ENCODE measurements at regions not wholly inside any gene's neighbourhood (a gene's known extent, or its start where the extent isn't known, plus 50 kb on each side); places are given as distances from the start of the nearest gene placed in this dataset.
"Not testable (repeated sequence)": the region's sequence is repeated elsewhere in the genome, so short reads cannot be mapped to it uniquely, and the experiment has no call there.

- no peak for DNase-seq (ENCODE audit: low read depth in 2 of 3, low spot score in 2 of 3)
Measured at GRCh38 chr4:111020961-111021360, 398.1 kb upstream of the PITX2 start.

GRCh38 chr4:111022758-111023157 lies 399.9 kb upstream of the PITX2 start:
- DNase-seq (ENCODE audit: low read depth in 2 of 3, low spot score in 2 of 3) = no peak

GRCh38 chr4:111027526-111027925 lies 404.6 kb upstream of the PITX2 start:
- DNase-seq (ENCODE audit: low read depth in 2 of 3, low spot score in 2 of 3) = no peak

GRCh38 chr4:111028795-111029194 lies 405.9 kb upstream of the PITX2 start:
- DNase-seq (ENCODE audit: low read depth in 2 of 3, low spot score in 2 of 3) = no peak

GRCh38 chr4:111031001-111031579 lies 408.2 kb upstream of the PITX2 start:
- DNase-seq (ENCODE audit: low read depth in 2 of 3, low spot score in 2 of 3) = no peak

- DNase-seq (ENCODE audit: low read depth in 2 of 3, low spot score in 2 of 3) = no peak
Measured at GRCh38 chr4:111031596-111031995, 408.7 kb upstream of the PITX2 start.

GRCh38 chr4:111037591-111038360 lies 414.9 kb upstream of the PITX2 start:
- no peak for DNase-seq (ENCODE audit: low read depth in 2 of 3, low spot score in 2 of 3)

GRCh38 chr4:111040904-111041303 lies 418.0 kb upstream of the PITX2 start:
- no peak for DNase-seq (ENCODE audit: low read depth in 2 of 3, low spot score in 2 of 3)

- no peak for DNase-seq (ENCODE audit: low read depth in 2 of 3, low spot score in 2 of 3)
Measured at GRCh38 chr4:111043286-111043685, 420.4 kb upstream of the PITX2 start.

GRCh38 chr4:111045992-111046391 lies 423.1 kb upstream of the PITX2 start:
- no peak for DNase-seq (ENCODE audit: low read depth in 2 of 3, low spot score in 2 of 3)

GRCh38 chr4:111046811-111047210 lies 423.9 kb upstream of the PITX2 start:
- DNase-seq (ENCODE audit: low read depth in 2 of 3, low spot score in 2 of 3) = no peak

- DNase-seq (ENCODE audit: low read depth in 2 of 3, low spot score in 2 of 3) = no peak
Measured at GRCh38 chr4:111048316-111048715, 425.4 kb upstream of the PITX2 start.

GRCh38 chr4:111064342-111064993 lies 441.6 kb upstream of the PITX2 start:
- DNase-seq (ENCODE audit: low read depth in 2 of 3, low spot score in 2 of 3) = no peak

- DNase-seq (ENCODE audit: low read depth in 2 of 3, low spot score in 2 of 3) = no peak
Measured at GRCh38 chr4:111066001-111066400, 443.1 kb upstream of the PITX2 start.

GRCh38 chr4:111066447-111066846 lies 443.6 kb upstream of the PITX2 start:
- no peak for DNase-seq (ENCODE audit: low read depth in 2 of 3, low spot score in 2 of 3)

GRCh38 chr4:111066887-111067286 lies 444.0 kb upstream of the PITX2 start:
- DNase-seq (ENCODE audit: low read depth in 2 of 3, low spot score in 2 of 3) = no peak

GRCh38 chr4:111068883-111069282 lies 446.0 kb upstream of the PITX2 start:
- DNase-seq (ENCODE audit: low read depth in 2 of 3, low spot score in 2 of 3) = no peak

GRCh38 chr4:111070390-111070789 lies 447.5 kb upstream of the PITX2 start:
- no peak for DNase-seq (ENCODE audit: low read depth in 2 of 3, low spot score in 2 of 3)

GRCh38 chr4:111074523-111075114 lies 451.7 kb upstream of the PITX2 start:
- no peak for DNase-seq (ENCODE audit: low read depth in 2 of 3, low spot score in 2 of 3)

GRCh38 chr4:111076299-111076698 lies 453.4 kb upstream of the PITX2 start:
- DNase-seq (ENCODE audit: low read depth in 2 of 3, low spot score in 2 of 3) = not testable (repeated sequence)

- no peak for DNase-seq (ENCODE audit: low read depth in 2 of 3, low spot score in 2 of 3)
Measured at GRCh38 chr4:111108153-111108552, 485.3 kb upstream of the PITX2 start.

GRCh38 chr4:111113591-111113990 lies 490.7 kb upstream of the PITX2 start:
- DNase-seq (ENCODE audit: low read depth in 2 of 3, low spot score in 2 of 3) = no peak

Measured in hematopoietic multipotent progenitor cell (in vitro differentiated cells).